A549 (cell line): ENCODE measurements at regions not wholly inside any gene's neighbourhood (a gene's known extent, or its start where the extent isn't known, plus 50 kb on each side); places are given as distances from the start of the nearest gene placed in this dataset.

ENCODE experiments used
- ATAC-seq, 2 experiments: fragments of 200-7000 bp in 1 of 2; fragments of >200 bp in 1 of 2; cut with Nextera tagmentation in 1 of 2; cut with Tn5 transposase in 1 of 2; 3 replicates each; pipeline versions ENCODE4 v1.8.0 to v1.9.1; 2018 to 2020; ENCODE audit warnings: mild to moderate bottlenecking in 1 of 2, moderate library complexity in 1 of 2
- CTCF ChIA-PET: fragments of 300-600 bp; sonication (Branson Sonifier 250); formaldehyde crosslinking; extraction: SDS; loops from one replicate; lab custom pipeline; 2021; ENCODE audit warnings: antibody characterized with exemption, inconsistent platforms; lab: Yijun Ruan, JAX
- POLR2A ChIA-PET: fragments of 350-600 bp; formaldehyde crosslinking; extraction: SDS; loops from one replicate; lab custom pipeline; 2021; ENCODE audit warnings: antibody characterized with exemption, inconsistent platforms; lab: Yijun Ruan, JAX
- DNase-seq, 2 experiments: peaks; one replicate each; pipeline versions ENCODE4 v3.0.0 to v3.0.0-alpha.2; 2011 to 2016; ENCODE audit warnings: low read depth in 1 of 2, low spot score in 1 of 2
- FAIRE-seq: peaks from 2 replicates; lab custom pipeline; 2011; peaks lifted over from hg19 to GRCh38; lab: Jason Lieb, UNC
- H3K27ac ChIP-seq, 2 experiments: fragments of >200 bp; sonication (Bioruptor Twin); formaldehyde crosslinking; 3 replicates each; pipeline ENCODE4 v1.5.1; 2016 to 2017
- H3K4me1 ChIP-seq: fragments of >200 bp; sonication (Bioruptor Twin); formaldehyde crosslinking; 3 replicates; pipeline ENCODE4 v1.6.1; 2016
- H3K4me2 ChIP-seq: fragments of >200 bp; sonication (Bioruptor Twin); formaldehyde crosslinking; 3 replicates; pipeline ENCODE4 v1.6.1; 2016
- H3K4me3 ChIP-seq: fragments of >200 bp; sonication (Bioruptor Twin); formaldehyde crosslinking; 3 replicates; pipeline ENCODE4 v1.5.1; 2016
- H3K9me3 ChIP-seq: fragments of >200 bp; sonication (Bioruptor Twin); formaldehyde crosslinking; 3 replicates; pipeline ENCODE4 v1.6.1; 2016
- BHLHE40 ChIP-seq: IDR thresholded peaks from 2 replicates; pipeline ENCODE4 v1.6.1; 2012; ENCODE audit warnings: low read depth, low read length, inconsistent platforms
- CBX2 ChIP-seq: fragments of 200-600 bp; sonication (generic); IDR thresholded peaks from 2 replicates; pipeline ENCODE4 v1.6.1; 2016; ENCODE audit warnings: low read depth, mild to moderate bottlenecking, borderline replicate concordance
- CBX8 ChIP-seq: fragments of 200-600 bp; sonication (generic); IDR thresholded peaks from 2 replicates; pipeline ENCODE4 v1.6.1; 2016
- CEBPB ChIP-seq, 2 experiments: fragments of >200 bp in 1 of 2; sonication (Bioruptor Twin) in 1 of 2; formaldehyde crosslinking in 1 of 2; IDR thresholded peaks; 2 replicates each; pipeline ENCODE4 v1.6.1; 2012 to 2016
- EHF ChIP-seq: fragments of 250-450 bp; sonication (Bioruptor Pico); IDR thresholded peaks from 2 replicates; pipeline ENCODE4 v1.5.0; 2020; ENCODE audit warnings: mild to moderate bottlenecking
- ESRRA ChIP-seq: fragments of 150-350 bp; IDR thresholded peaks from 2 replicates; pipeline ENCODE4 v1.6.1; 2014; ENCODE audit warnings: mild to moderate bottlenecking, low read length, borderline replicate concordance
- FOSB ChIP-seq: fragments of 250-450 bp; sonication (Bioruptor Pico); IDR thresholded peaks from 2 replicates; pipeline ENCODE4 v1.5.0; 2020; ENCODE audit warnings: mild to moderate bottlenecking, moderate library complexity
- FOSL2 ChIP-seq, 2 experiments: fragments of 450-650 bp in 1 of 2; fragments of >200 bp in 1 of 2; sonication (Bioruptor Twin) in 1 of 2; formaldehyde crosslinking; IDR thresholded peaks; 2 replicates each; pipeline versions ENCODE4 v1.5.0 to v1.6.1; 2016 to 2020; ENCODE audit warnings: mild to moderate bottlenecking in 1 of 2, moderate library complexity in 1 of 2
- GATA3 ChIP-seq: IDR thresholded peaks from 2 replicates; pipeline ENCODE4 v1.6.1; 2012; ENCODE audit warnings: borderline replicate concordance
- HES2 ChIP-seq: fragments of >200 bp; sonication (Bioruptor Twin); formaldehyde crosslinking; IDR thresholded peaks from 2 replicates; pipeline ENCODE4 v1.6.1; 2016
- HEYL ChIP-seq: fragments of 250-450 bp; sonication (Bioruptor Pico); IDR thresholded peaks from 2 replicates; pipeline ENCODE4 v1.8.0; 2021; ENCODE audit warnings: mild to moderate bottlenecking, moderate library complexity
- HOXB13 ChIP-seq: fragments of 250-450 bp; sonication (Bioruptor Pico); IDR thresholded peaks from 2 replicates; pipeline ENCODE4 v1.5.0; 2020; ENCODE audit warnings: low read depth, mild to moderate bottlenecking, moderate library complexity
- JUN ChIP-seq, 2 experiments: fragments of >200 bp; sonication (Bioruptor Twin); formaldehyde crosslinking; IDR thresholded peaks; 2 replicates in 1 of 2; 3 replicates in 1 of 2; pipeline ENCODE4 v1.6.1; 2016 to 2017
- KDM1A ChIP-seq: fragments of 200-600 bp; sonication (generic); IDR thresholded peaks from 2 replicates; pipeline ENCODE4 v1.6.1; 2016; ENCODE audit warnings: low read depth, mild to moderate bottlenecking
- KDM5A ChIP-seq: fragments of 200-600 bp; sonication (generic); IDR thresholded peaks from 2 replicates; pipeline ENCODE4 v1.6.1; 2016; ENCODE audit warnings: antibody characterized with exemption, mild to moderate bottlenecking
- MAFK ChIP-seq: fragments of 450-650 bp; IDR thresholded peaks from 2 replicates; pipeline ENCODE4 v1.6.1; 2014; ENCODE audit not compliant: partially characterized antibody
- MYC ChIP-seq: IDR thresholded peaks from 2 replicates; pipeline ENCODE4 v1.6.1; 2012; ENCODE audit warnings: mild to moderate bottlenecking, inconsistent platforms, low read length, improper control_type of control experiment, borderline replicate concordance
- NR3C1 ChIP-seq: fragments of >200 bp; sonication (Bioruptor Twin); formaldehyde crosslinking; IDR thresholded peaks from 3 replicates; pipeline ENCODE4 v1.6.1; 2017
- PBX3 ChIP-seq: IDR thresholded peaks from 2 replicates; pipeline ENCODE4 v1.6.1; 2012
- POLR2A ChIP-seq: IDR thresholded peaks from 2 replicates; pipeline ENCODE4 v1.6.1; 2012; ENCODE audit warnings: mild to moderate bottlenecking, low read length
- RAD21 ChIP-seq, 2 experiments: fragments of >200 bp in 1 of 2; sonication (Bioruptor Twin) in 1 of 2; formaldehyde crosslinking in 1 of 2; IDR thresholded peaks in 1 of 2; conservative IDR thresholded peaks in 1 of 2; 2 replicates in 1 of 2; 3 replicates in 1 of 2; pipeline ENCODE4 v1.6.1; 2012 to 2018; ENCODE audit warnings: inconsistent platforms in 1 of 2
- RCOR1 ChIP-seq: fragments of 150-350 bp; IDR thresholded peaks from 2 replicates; pipeline ENCODE4 v1.6.1; 2014; ENCODE audit warnings: antibody characterized with exemption, low read length, low read depth
- ZC3H11A ChIP-seq: fragments of 450-650 bp; IDR thresholded peaks from 2 replicates; pipeline ENCODE4 v1.6.1; 2014; ENCODE audit warnings: antibody characterized with exemption, mild to moderate bottlenecking
- ZFP36 ChIP-seq: fragments of 450-650 bp; IDR thresholded peaks from 2 replicates; pipeline ENCODE4 v1.6.1; 2014; ENCODE audit warnings: borderline replicate concordance; ENCODE audit not compliant: partially characterized antibody
- ZSCAN20 ChIP-seq: fragments of 250-450 bp; sonication (Bioruptor Pico); IDR thresholded peaks from 2 replicates; pipeline ENCODE4 v1.8.0; 2022; ENCODE audit warnings: mild to moderate bottlenecking, moderate library complexity
- WGBS: methylation state at CpG from one replicate; pipeline ENCODE4 v1.1.6; 2017; ENCODE audit errors: missing lambda C conversion rate; 5-methylcytosine and 5-hydroxymethylcytosine counted together
- TF ChIP-seq, protein P1 (sequence below): fragments of 200-600 bp; sonication (generic); IDR thresholded peaks from 2 replicates; pipeline ENCODE4 v1.6.1; 2016; ENCODE audit warnings: antibody characterized with exemption, mild to moderate bottlenecking, moderate library complexity

DNA sequence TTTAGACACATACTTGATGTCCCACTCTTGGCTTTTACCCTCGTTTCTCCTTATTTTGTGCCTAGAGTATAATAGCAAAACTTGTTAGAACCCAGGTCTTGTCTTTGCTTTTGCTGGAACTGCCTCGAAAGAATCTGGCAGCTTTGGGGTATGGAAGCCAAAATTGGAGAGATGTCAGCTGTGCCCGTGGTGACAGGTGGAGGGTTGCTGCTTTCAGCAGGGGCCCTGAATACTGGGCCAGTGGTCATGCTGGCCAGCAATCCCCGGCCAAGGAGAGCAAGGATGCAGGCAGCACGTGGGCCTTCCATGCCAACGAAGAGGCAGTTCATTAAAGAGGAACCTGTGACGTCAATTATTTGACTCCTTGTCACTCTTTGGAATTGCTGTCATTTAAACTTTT lies 181.1 kb downstream of the HIPK3 start:
- ChIA-PET POLR2A (no interaction called here), CTCF (interaction anchor here (0.9 kb wide), 1 partner anchor 12 kb away, joined by 4 read pairs; no protein-coding TSS in a partner anchor)
- TF ChIP-seq CEBPB (IDR thresholded peaks at IDR 0.05) = no peak
- no peak for TF ChIP-seq NR3C1
- TF ChIP-seq JUN (IDR thresholded peaks at IDR 0.05) = no peak
- no peak for TF ChIP-seq RAD21 (conservative IDR thresholded peaks at IDR 0.05 in 1 of 2, IDR thresholded peaks at IDR 0.05 in 1 of 2)
- no peak for TF ChIP-seq BHLHE40
- no peak for TF ChIP-seq RCOR1
- no peak for TF ChIP-seq MAFK
- TF ChIP-seq FOSB (CRISPR knock-in tag) = no peak
- no peak for TF ChIP-seq HEYL (CRISPR knock-in tag)
- ATAC-seq = no peak
- Histone ChIP-seq H3K4me2 (no peak overlapping the region), H3K4me3 (no peak overlapping the region), H3K9me3 (0 out of 3 replicates have a peak, but pooled peaks cover 3% of the 10 kb centered on the region), H3K4me1 (no peaks in the 10 kb centered on the region), H3K27ac (no peak overlapping the region)
- 68% methylated on average over 7 of the region's 7 CpGs for WGBS
- no peak for DNase-seq
- no peak for FAIRE-seq

DNA sequence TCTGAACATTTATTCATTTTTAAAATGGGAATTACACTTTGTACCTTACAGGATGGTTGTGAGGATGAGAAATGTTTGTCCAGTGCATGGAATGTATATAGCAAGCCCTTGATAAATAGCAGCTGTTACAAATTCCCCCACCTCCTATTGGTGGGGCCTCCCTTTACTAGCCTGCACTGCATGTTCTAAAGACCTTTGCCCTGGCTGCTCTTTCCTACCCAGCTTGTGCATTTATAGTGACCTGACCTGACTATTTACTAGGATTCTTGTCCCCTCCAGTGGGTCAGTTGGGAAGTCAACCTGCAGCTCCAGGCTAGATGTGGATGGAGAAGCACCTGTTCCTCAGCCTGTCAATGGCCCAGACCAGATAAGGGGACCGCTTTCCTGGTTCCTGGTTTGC lies 180.3 kb downstream of the HIPK3 start:
- CTCF ChIA-PET = no interaction called here
- FAIRE-seq (no peak), DNase-seq (no peak), ATAC-seq (no peak)
- Histone ChIP-seq H3K9me3 (0 out of 3 replicates have a peak, but pooled peaks cover 3% of the 10 kb centered on the region), H3K4me1 (no peaks in the 10 kb centered on the region), H3K4me2 (no peak overlapping the region), H3K4me3 (no peak overlapping the region), H3K27ac (no peak overlapping the region)
- POLR2A ChIA-PET = no interaction called here
- 64% methylated on average over 1 of the region's 1 CpG for WGBS
- TF ChIP-seq ZC3H11A (no peak), CBX8 (no peak), MYC (no peak), ESRRA (no peak), GATA3 (no peak), FOSL2 (IDR thresholded peaks at IDR 0.05) (no peak), FOSL2 (CRISPR knock-in tag; IDR thresholded peaks at IDR 0.05) (no peak), HOXB13 (CRISPR knock-in tag) (no peak), EHF (CRISPR knock-in tag) (no peak), KDM5A (no peak), PBX3 (no peak), CBX2 (no peak), KDM1A (no peak), POLR2A (no peak), ZSCAN20 (CRISPR knock-in tag) (no peak), HES2 (no peak), ZFP36 (no peak), CEBPB (IDR thresholded peaks at IDR 0.05) (no peak)
- TF ChIP-seq, protein P1, sequence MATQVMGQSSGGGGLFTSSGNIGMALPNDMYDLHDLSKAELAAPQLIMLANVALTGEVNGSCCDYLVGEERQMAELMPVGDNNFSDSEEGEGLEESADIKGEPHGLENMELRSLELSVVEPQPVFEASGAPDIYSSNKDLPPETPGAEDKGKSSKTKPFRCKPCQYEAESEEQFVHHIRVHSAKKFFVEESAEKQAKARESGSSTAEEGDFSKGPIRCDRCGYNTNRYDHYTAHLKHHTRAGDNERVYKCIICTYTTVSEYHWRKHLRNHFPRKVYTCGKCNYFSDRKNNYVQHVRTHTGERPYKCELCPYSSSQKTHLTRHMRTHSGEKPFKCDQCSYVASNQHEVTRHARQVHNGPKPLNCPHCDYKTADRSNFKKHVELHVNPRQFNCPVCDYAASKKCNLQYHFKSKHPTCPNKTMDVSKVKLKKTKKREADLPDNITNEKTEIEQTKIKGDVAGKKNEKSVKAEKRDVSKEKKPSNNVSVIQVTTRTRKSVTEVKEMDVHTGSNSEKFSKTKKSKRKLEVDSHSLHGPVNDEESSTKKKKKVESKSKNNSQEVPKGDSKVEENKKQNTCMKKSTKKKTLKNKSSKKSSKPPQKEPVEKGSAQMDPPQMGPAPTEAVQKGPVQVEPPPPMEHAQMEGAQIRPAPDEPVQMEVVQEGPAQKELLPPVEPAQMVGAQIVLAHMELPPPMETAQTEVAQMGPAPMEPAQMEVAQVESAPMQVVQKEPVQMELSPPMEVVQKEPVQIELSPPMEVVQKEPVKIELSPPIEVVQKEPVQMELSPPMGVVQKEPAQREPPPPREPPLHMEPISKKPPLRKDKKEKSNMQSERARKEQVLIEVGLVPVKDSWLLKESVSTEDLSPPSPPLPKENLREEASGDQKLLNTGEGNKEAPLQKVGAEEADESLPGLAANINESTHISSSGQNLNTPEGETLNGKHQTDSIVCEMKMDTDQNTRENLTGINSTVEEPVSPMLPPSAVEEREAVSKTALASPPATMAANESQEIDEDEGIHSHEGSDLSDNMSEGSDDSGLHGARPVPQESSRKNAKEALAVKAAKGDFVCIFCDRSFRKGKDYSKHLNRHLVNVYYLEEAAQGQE = no peak
- TF ChIP-seq, all 56 proteins: peak for 0
